Mucosa of descending colon (tissue), 3 donors: ENCODE measurements at regions not wholly inside any gene's neighbourhood (a gene's known extent, or its start where the extent isn't known, plus 50 kb on each side); places are given as distances from the start of the nearest gene placed in this dataset.

Source experiments
- ATAC-seq: fragments of 200-7000 bp; cut with Tn5 transposase; one replicate; pipeline ENCODE4 v1.9.1; 2020; ENCODE audit warnings: mild to moderate bottlenecking, moderate library complexity
- DNase-seq, 3 donors: peaks; one replicate each; pipeline ENCODE4 v3.0.0-alpha.2; 2020
- H3K36me3 ChIP-seq: fragments of 200-600 bp; one replicate; pipeline ENCODE4 v1.8.0; 2021; ENCODE audit warnings: low read depth, mild to moderate bottlenecking
- H3K4me1 ChIP-seq: fragments of 200-600 bp; one replicate; pipeline ENCODE4 v1.8.0; 2021; ENCODE audit warnings: low read depth, mild to moderate bottlenecking
- H3K4me3 ChIP-seq: fragments of 200-600 bp; one replicate; pipeline ENCODE4 v1.8.0; 2021; ENCODE audit warnings: mild to moderate bottlenecking
- H3K9me3 ChIP-seq: fragments of 200-600 bp; one replicate; pipeline ENCODE4 v1.8.0; 2021; ENCODE audit warnings: mild to moderate bottlenecking
- CTCF ChIP-seq: fragments of 200-600 bp; IDR thresholded peaks from one replicate; pipeline ENCODE4 v1.8.0; 2022; ENCODE audit warnings: antibody characterized with exemption, mild to moderate bottlenecking
- intact Hi-C, 2 donors: fragments of 100-400 bp; cut with DNase I in 1 of 2; cut with micrococcal nuclease in 1 of 2; formaldehyde crosslinking; loops; one replicate each; pipeline versions ENCODE4 v1.11.0 to v1.11.1; 2022; cut with DNase I, micrococcal nuclease
- donor health status: DM: no; HTN: no; CAD: no; lungs with moderate emphysema.
- donor health status: DM: no; HTN: no; CAD: no.
- donor health status: DM: no; HTN: yes; CAD: no.

DNA sequence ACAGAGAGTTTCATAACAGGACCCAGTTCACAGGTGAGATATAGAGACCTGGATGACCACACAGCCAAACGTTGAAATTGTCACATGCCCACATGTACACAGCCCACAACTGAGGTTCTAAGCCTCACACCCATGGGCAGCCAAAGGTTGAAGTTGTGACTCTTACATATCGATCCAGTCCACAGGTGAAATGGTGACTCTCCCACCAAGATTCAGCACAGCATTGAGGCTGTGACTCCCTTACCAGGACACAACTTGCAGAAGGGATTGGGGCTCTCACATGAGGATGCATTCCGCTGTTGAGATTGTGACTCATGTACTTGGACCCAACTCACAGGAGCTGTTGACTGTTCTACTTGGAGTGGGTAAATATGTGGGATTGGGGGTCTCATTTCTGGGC, 1836.4 kb downstream of the TP53TG3F start:
- peaks cover 53% of the 10 kb centered on the region for H3K9me3 ChIP-seq
- DNase-seq (no peak), ATAC-seq (no peak)
- H3K4me3 ChIP-seq: no peak overlapping the region
- intact Hi-C loops: no loop called here
- H3K4me1 ChIP-seq: no peaks in the 10 kb centered on the region
- H3K36me3 ChIP-seq: no peaks in the 10 kb centered on the region
- TF ChIP-seq CTCF: no peak

DNA sequence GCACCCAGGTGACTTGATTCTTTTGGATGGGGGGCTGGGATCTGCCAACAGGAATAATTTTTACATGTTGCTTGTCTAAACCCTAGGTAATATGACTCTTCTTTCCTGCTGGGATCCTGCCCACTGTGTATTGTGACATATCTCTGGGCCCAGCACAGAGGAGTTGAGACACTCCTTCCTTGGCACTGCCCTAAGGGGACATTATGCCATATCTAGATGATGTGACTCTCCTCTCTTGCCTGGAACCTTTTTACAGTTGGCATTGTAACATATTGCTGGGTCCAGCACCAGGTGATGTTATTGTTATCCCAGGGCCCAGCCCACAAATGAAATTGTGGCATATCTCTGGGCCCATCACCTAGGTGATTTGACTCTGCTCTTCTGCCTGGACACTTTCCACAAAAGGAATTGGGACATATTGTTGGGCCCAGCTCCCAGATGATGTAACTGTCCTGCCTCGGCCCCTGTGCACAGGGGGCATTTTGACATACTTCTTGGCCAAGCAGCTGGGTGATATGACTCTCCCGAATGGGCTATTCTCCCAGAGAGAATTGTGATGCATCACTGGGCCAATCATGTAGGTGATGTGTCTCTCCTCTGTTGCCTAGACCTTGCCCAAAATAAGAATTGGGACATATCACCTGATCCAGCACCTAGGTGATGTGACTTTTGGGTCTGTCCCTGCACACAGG, 1837.7 kb downstream of the TP53TG3F start:
- no peak for TF ChIP-seq CTCF
- no peak overlapping the region for H3K4me3 ChIP-seq
- intact Hi-C loops: no loop called here
- ATAC-seq (no peak), DNase-seq (no peak)
- no peaks in the 10 kb centered on the region for H3K4me1 ChIP-seq
- no peaks in the 10 kb centered on the region for H3K36me3 ChIP-seq
- H3K9me3 ChIP-seq: peaks cover 59% of the 10 kb centered on the region

GRCh38 chr16:35298460-35299243, 1839.2 kb downstream of the TP53TG3F start:
- ATAC-seq (no peak), DNase-seq (no peak)
- Histone ChIP-seq H3K9me3 (peaks cover 58% of the 10 kb centered on the region), H3K4me1 (no peaks in the 10 kb centered on the region), H3K4me3 (no peak overlapping the region), H3K36me3 (no peaks in the 10 kb centered on the region)
- intact Hi-C loops: no loop called here
- no peak for TF ChIP-seq CTCF

DNA sequence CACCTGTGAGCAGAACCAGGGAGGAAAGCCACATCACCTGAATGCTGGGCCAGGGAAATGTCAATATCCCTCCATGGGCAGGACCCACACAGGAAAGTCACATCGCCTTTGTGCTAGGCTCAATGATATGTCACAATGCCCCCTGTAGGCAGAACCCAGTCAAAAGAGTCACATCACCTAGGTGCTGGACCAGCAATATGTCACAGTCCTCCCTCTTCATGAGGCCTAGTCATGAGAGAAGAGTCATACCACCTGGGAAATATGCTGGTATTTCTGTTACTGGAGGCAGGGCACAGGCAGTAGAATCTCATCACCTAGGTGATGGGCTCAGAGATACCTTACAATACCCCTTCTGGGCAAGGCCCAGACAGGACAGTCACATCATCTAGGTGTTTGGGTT, 1843.4 kb downstream of the TP53TG3F start:
- TF ChIP-seq CTCF: no peak
- intact Hi-C loops: no loop called here
- Histone ChIP-seq H3K4me1 (no peaks in the 10 kb centered on the region), H3K4me3 (no peak overlapping the region), H3K36me3 (no peaks in the 10 kb centered on the region), H3K9me3 (peaks cover 50% of the 10 kb centered on the region)
- DNase-seq (no peak), ATAC-seq (no peak)

DNA sequence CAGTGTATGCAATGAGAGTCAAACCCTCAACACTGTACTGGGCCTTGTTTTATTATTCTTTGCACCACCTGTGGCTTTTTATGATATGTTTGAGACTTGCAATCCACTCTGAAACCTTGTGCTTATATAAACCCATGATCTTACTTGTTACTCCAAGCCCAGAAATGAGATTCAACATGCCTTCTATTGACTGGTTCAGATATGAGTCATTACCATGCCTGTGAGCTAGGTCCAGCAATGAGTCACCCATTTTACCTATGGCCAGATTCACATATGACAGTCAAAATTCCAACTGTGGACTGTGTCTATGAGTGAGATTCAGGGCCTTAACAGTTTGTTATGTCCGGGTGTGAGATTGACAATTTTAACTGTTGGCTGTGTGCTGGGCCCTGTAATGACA, 1846.1 kb downstream of the TP53TG3F start:
- Histone ChIP-seq H3K4me3 (no peak overlapping the region), H3K9me3 (peaks cover 59% of the 10 kb centered on the region), H3K4me1 (no peaks in the 10 kb centered on the region), H3K36me3 (no peaks in the 10 kb centered on the region)
- intact Hi-C loops: no loop called here
- DNase-seq (no peak), ATAC-seq (no peak)
- no peak for TF ChIP-seq CTCF
